Gastroesophageal sphincter (tissue), 3 donors: ENCODE measurements at regions not wholly inside any gene's neighbourhood (a gene's known extent, or its start where the extent isn't known, plus 50 kb on each side); places are given as distances from the start of the nearest gene placed in this dataset.

Experiments used
- CTCF ChIP-seq, 4 experiments: fragments of 200-600 bp in 2 of 4; fragments of 450-650 bp in 2 of 4; sonication (generic) in 1 of 4; IDR thresholded peaks; one replicate each; pipeline ENCODE4 v1.5.1; 2017 to 2019; ENCODE audit warnings: antibody characterized with exemption in 4 of 4, mild to moderate bottlenecking in 2 of 4, moderate library complexity in 2 of 4
- POLR2AphosphoS5 ChIP-seq: sonication (generic); formaldehyde crosslinking; IDR thresholded peaks from one replicate; pipeline ENCODE4 v1.6.1; 2017; ENCODE audit warnings: antibody characterized with exemption

GRCh38 chr11:103586756-103587155 lies 449.7 kb upstream of the DDI1 start:
- no peak for TF ChIP-seq CTCF (IDR thresholded peaks at IDR 0.05)
- TF ChIP-seq POLR2AphosphoS5 = no peak
